ENCODE measurements at regions not wholly inside any gene's neighbourhood (a gene's known extent, or its start where the extent isn't known, plus 50 kb on each side); places are given as distances from the start of the nearest gene placed in this dataset.

DNA sequence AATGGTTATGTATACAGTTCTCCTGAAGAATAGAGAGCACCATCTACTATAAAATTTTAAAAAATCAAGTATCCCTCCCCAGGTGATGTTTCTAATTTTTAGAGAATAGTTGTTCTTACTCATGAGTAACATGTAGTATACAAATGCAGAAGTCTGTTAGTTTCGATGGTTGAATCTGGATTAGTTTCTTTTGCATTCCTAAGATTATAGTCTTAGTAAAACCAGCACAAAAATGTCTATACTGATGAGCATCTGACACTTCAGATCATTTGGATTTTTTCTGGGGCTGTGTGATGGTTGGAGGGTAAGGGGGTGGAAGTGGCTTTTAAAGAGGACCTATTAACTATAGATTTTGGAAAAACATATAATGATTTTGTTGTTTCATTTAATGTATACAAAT, 167.3 kb upstream of the SGO1 start:
- Histone ChIP-seq H3K9me3 (ENCODE audit: control insufficient read depth, insufficient read depth, low read length) (no peaks in the 10 kb centered on the region), H3K4me3 (ENCODE audit: low read depth, low read length) (no peak overlapping the region), H3K27me3 (ENCODE audit: control insufficient read depth, insufficient read depth, low read length) (no peaks in the 10 kb centered on the region), H3K27ac (ENCODE audit: low read depth, low read length) (no peak overlapping the region)
- POLR2A ChIA-PET, result no interaction called here
- TF ChIP-seq, protein P1, sequence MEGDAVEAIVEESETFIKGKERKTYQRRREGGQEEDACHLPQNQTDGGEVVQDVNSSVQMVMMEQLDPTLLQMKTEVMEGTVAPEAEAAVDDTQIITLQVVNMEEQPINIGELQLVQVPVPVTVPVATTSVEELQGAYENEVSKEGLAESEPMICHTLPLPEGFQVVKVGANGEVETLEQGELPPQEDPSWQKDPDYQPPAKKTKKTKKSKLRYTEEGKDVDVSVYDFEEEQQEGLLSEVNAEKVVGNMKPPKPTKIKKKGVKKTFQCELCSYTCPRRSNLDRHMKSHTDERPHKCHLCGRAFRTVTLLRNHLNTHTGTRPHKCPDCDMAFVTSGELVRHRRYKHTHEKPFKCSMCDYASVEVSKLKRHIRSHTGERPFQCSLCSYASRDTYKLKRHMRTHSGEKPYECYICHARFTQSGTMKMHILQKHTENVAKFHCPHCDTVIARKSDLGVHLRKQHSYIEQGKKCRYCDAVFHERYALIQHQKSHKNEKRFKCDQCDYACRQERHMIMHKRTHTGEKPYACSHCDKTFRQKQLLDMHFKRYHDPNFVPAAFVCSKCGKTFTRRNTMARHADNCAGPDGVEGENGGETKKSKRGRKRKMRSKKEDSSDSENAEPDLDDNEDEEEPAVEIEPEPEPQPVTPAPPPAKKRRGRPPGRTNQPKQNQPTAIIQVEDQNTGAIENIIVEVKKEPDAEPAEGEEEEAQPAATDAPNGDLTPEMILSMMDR (IDR thresholded peaks at IDR 0.05; ENCODE audit: low read depth, low read length), result no peak
- DNase-seq (ENCODE audit: low read depth, low spot score), result no peak
- CTCF ChIA-PET, result no interaction called here

DNA sequence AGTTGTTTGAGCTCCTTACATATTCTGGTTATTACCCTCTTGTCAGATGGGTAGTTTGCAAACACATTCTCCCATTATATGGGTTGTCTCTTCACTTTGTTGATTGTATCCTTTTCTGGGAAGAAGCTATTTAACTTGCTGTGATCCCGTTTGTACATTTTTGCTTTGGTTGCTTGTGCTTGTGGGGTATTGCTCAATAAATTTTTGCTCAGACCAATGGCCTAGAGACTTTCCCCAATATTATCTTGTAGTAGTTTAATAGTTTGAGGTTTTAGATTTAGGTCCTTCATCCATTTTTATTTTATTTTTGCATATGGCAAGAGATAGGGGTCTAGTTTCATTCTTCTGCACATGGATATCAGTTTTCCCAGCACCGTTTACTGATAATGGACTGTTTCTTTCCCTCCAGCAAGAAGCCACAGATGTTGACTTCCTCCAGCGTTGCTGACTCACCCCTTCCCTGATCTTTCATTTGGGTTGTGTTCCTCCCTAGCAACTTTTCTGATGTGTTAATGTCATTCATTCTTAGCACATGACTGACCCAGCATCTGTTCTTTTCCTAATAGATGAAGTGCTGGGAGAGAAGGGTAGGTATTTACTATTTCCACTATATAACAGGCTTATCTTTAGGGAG, 166.7 kb upstream of the SGO1 start:
- no peak overlapping the region for H3K4me3 ChIP-seq (ENCODE audit: low read depth, low read length)
- TF ChIP-seq, protein P1 (IDR thresholded peaks at IDR 0.05; ENCODE audit: low read depth, low read length), result no peak
- ChIA-PET CTCF (interaction anchor here (0.7 kb wide), 1 partner anchor 23 kb away, joined by 4 read pairs; no protein-coding TSS in a partner anchor), POLR2A (no interaction called here)
- H3K9me3 ChIP-seq (ENCODE audit: control insufficient read depth, insufficient read depth, low read length), result no peaks in the 10 kb centered on the region
- no peaks in the 10 kb centered on the region for H3K27me3 ChIP-seq (ENCODE audit: control insufficient read depth, insufficient read depth, low read length)
- H3K27ac ChIP-seq (ENCODE audit: low read depth, low read length), result no peak overlapping the region
- DNase-seq (ENCODE audit: low read depth, low spot score), result no peak

DNA sequence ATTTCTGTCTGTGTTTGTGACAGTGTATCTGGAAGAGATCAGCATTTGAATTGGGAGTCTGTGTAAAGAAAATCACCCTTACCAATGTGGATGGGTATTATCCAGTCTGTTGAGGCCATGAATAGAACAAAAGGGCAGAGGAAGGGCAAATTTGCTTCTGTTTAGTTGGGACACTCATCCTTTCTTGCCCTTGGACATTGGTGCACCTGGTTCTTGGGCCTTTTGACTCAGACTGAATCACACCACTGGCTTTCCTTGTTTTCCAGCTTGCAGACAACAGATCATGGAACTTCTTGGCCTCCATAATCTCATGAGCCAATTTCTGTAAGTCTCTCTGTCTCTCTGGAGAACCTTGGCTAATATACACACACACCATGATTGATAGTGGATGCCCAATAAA, 164.4 kb upstream of the SGO1 start:
- no peaks in the 10 kb centered on the region for H3K27me3 ChIP-seq (ENCODE audit: control insufficient read depth, insufficient read depth, low read length)
- TF ChIP-seq, protein P1 (IDR thresholded peaks at IDR 0.05; ENCODE audit: low read depth, low read length), result no peak
- ChIA-PET CTCF (no interaction called here), POLR2A (no interaction called here)
- no peak overlapping the region for H3K4me3 ChIP-seq (ENCODE audit: low read depth, low read length)
- no peak for DNase-seq (ENCODE audit: low read depth, low spot score)
- H3K27ac ChIP-seq (ENCODE audit: low read depth, low read length), result no peak overlapping the region
- H3K9me3 ChIP-seq (ENCODE audit: control insufficient read depth, insufficient read depth, low read length), result no peaks in the 10 kb centered on the region

- TF ChIP-seq, protein P1 (IDR thresholded peaks at IDR 0.05; ENCODE audit: low read depth, low read length), result no peak
- CTCF ChIA-PET, result no interaction called here
- Histone ChIP-seq H3K9me3 (ENCODE audit: control insufficient read depth, insufficient read depth, low read length) (no peaks in the 10 kb centered on the region), H3K4me3 (ENCODE audit: low read depth, low read length) (no peak overlapping the region), H3K27ac (ENCODE audit: low read depth, low read length) (no peak overlapping the region), H3K27me3 (ENCODE audit: control insufficient read depth, insufficient read depth, low read length) (no peaks in the 10 kb centered on the region)
- POLR2A ChIA-PET, result no interaction called here
- no peak for DNase-seq (ENCODE audit: low read depth, low spot score)
Measured at GRCh38 chr3:20346916-20347315, 160.9 kb upstream of the SGO1 start.

DNA sequence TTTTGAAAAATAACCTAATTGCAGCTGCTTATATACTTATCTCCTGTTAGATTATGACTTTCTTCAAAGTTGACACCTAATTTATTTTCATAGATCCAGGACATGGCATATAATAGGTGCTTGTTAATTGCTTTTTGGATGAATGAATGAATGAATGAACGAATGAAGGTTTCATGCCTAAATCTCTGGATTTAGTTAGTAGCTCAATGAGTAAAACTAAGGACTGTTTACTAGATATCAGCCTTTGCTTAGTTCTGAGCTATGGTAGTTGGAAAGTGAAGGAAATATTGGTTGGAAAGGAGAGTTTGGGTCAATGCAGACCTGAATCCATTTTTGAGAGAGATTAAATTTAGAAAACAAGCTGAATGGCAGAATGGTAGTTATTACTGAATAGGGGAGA, 160.4 kb upstream of the SGO1 start:
- Histone ChIP-seq H3K27me3 (ENCODE audit: control insufficient read depth, insufficient read depth, low read length) (no peaks in the 10 kb centered on the region), H3K27ac (ENCODE audit: low read depth, low read length) (no peak overlapping the region), H3K4me3 (ENCODE audit: low read depth, low read length) (no peak overlapping the region), H3K9me3 (ENCODE audit: control insufficient read depth, insufficient read depth, low read length) (no peaks in the 10 kb centered on the region)
- TF ChIP-seq, protein P1 (IDR thresholded peaks at IDR 0.05; ENCODE audit: low read depth, low read length), result no peak
- no peak for DNase-seq (ENCODE audit: low read depth, low spot score)
- ChIA-PET CTCF (no interaction called here), POLR2A (no interaction called here)

Measured in AG04450 (cell line).